ENCODE measurements at regions not wholly inside any gene's neighbourhood (a gene's known extent, or its start where the extent isn't known, plus 50 kb on each side); places are given as distances from the start of the nearest gene placed in this dataset.

DNA sequence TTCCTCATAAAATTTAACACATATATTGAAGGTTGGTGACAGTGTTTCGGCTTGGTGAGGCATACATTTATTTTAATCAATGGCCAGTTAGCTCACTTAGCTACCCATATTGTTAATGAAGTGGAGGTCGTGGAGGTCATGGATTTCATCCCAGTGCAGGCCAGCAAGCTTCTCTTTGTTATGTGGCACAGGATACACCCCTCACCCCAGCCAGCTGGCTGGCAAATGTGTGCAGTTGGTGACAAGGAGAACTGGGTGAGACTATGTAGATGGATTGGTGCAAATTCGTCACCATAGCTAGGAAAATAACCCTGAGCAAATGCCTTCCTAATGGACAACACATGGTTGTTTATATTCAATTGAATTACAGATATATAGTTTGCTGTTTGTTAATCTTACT is 50.5 kb upstream of the FOXP2 start:
- Histone ChIP-seq H3K9me3 (ENCODE audit: control insufficient read depth, insufficient read depth, low read depth, low read length) (no peaks in the 10 kb centered on the region), H4K20me1 (ENCODE audit: control insufficient read depth, extremely low read depth, insufficient read depth, low read length) (no peaks in the 10 kb centered on the region), H3K4me2 (ENCODE audit: extremely low read depth, insufficient read depth, low read length) (no peak overlapping the region), H3K4me3 (replicated peaks in 1 of 4; ENCODE audit: control extremely low read depth in 1 of 4, insufficient read depth in 1 of 4, low read depth in 3 of 4, low read length in 4 of 4) (no peak overlapping the region), H2AFZ (ENCODE audit: low read length) (no peak overlapping the region), H3K27ac (ENCODE audit: insufficient read depth, low read length) (no peak overlapping the region), H3K9ac (ENCODE audit: insufficient read depth, low read length) (no peak overlapping the region), H3K27me3 (ENCODE audit: control insufficient read depth, insufficient read depth, low read length) (no peaks in the 10 kb centered on the region), H3K4me1 (ENCODE audit: control insufficient read depth, extremely low read depth, insufficient read depth, low read length) (no peaks in the 10 kb centered on the region), H3K79me2 (ENCODE audit: control insufficient read depth, insufficient read depth, low read length) (no peaks in the 10 kb centered on the region), H3K36me3 (ENCODE audit: control insufficient read depth, insufficient read depth, low read length) (no peaks in the 10 kb centered on the region)
- DNase-seq (ENCODE audit: low read depth in 2 of 2): no peak
- no peak for TF ChIP-seq EZH2 (IDR thresholded peaks at IDR 0.05; ENCODE audit: low read length, missing control alignments)
- TF ChIP-seq, protein P1, sequence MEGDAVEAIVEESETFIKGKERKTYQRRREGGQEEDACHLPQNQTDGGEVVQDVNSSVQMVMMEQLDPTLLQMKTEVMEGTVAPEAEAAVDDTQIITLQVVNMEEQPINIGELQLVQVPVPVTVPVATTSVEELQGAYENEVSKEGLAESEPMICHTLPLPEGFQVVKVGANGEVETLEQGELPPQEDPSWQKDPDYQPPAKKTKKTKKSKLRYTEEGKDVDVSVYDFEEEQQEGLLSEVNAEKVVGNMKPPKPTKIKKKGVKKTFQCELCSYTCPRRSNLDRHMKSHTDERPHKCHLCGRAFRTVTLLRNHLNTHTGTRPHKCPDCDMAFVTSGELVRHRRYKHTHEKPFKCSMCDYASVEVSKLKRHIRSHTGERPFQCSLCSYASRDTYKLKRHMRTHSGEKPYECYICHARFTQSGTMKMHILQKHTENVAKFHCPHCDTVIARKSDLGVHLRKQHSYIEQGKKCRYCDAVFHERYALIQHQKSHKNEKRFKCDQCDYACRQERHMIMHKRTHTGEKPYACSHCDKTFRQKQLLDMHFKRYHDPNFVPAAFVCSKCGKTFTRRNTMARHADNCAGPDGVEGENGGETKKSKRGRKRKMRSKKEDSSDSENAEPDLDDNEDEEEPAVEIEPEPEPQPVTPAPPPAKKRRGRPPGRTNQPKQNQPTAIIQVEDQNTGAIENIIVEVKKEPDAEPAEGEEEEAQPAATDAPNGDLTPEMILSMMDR (conservative IDR thresholded peaks at IDR 0.05 in 1 of 2, IDR thresholded peaks at IDR 0.05 in 1 of 2; ENCODE audit: low read depth in 1 of 2, low read length in 2 of 2): no peak

DNA sequence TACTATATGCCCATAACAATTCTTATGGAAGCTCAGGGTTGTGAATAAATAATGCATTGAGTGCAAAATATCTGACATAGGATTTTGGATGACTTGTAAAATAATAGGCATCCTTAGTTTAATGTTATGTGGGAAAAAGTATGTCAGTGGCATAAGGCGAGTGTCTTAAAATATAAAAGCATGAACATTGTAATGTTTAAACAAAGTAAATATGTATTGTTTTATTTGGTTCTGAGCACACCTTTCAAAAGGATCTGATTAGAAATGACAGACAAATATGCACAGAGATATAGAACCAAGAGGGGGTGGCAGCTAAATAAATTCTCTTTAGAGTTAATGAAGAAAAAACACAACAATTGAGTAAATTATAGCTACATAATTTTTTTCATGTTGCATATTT is 51.3 kb upstream of the FOXP2 start:
- no peaks in the 10 kb centered on the region for H3K4me1 ChIP-seq (ENCODE audit: control insufficient read depth, extremely low read depth, insufficient read depth, low read length)
- no peak overlapping the region for H3K4me2 ChIP-seq (ENCODE audit: extremely low read depth, insufficient read depth, low read length)
- H2AFZ ChIP-seq (ENCODE audit: low read length): no peak overlapping the region
- no peaks in the 10 kb centered on the region for H3K27me3 ChIP-seq (ENCODE audit: control insufficient read depth, insufficient read depth, low read length)
- H3K79me2 ChIP-seq (ENCODE audit: control insufficient read depth, insufficient read depth, low read length): no peaks in the 10 kb centered on the region
- H3K36me3 ChIP-seq (ENCODE audit: control insufficient read depth, insufficient read depth, low read length): no peaks in the 10 kb centered on the region
- H3K4me3 ChIP-seq (replicated peaks in 1 of 4; ENCODE audit: control extremely low read depth in 1 of 4, insufficient read depth in 1 of 4, low read depth in 3 of 4, low read length in 4 of 4): no peak overlapping the region
- no peak overlapping the region for H3K9ac ChIP-seq (ENCODE audit: insufficient read depth, low read length)
- H4K20me1 ChIP-seq (ENCODE audit: control insufficient read depth, extremely low read depth, insufficient read depth, low read length): no peaks in the 10 kb centered on the region
- H3K9me3 ChIP-seq (ENCODE audit: control insufficient read depth, insufficient read depth, low read depth, low read length): no peaks in the 10 kb centered on the region
- DNase-seq (ENCODE audit: low read depth in 2 of 2): no peak
- H3K27ac ChIP-seq (ENCODE audit: insufficient read depth, low read length): no peak overlapping the region
- TF ChIP-seq, protein P1 (conservative IDR thresholded peaks at IDR 0.05 in 1 of 2, IDR thresholded peaks at IDR 0.05 in 1 of 2; ENCODE audit: low read depth in 1 of 2, low read length in 2 of 2): no peak
- TF ChIP-seq EZH2 (IDR thresholded peaks at IDR 0.05; ENCODE audit: low read length, missing control alignments): no peak

DNA sequence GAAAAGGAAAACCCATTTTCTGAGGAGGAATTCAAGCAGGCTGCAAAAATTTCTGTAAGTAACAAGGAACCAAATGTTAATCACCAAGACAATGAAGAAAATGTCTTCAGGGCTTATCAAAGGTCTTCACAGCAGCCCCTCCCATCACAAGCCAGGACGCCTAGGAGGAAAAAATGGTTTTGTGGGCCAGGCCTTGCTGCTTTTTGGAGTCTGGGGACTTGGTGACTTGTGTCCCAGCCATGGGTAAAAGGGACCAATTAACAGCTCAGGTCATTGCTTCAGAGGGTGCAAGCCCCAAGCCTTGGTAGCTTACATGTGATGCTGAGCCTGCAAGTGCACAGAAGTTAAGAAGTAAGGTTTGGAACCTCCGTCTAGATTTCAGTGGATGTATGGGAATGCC is 55.7 kb upstream of the FOXP2 start:
- H3K79me2 ChIP-seq (ENCODE audit: control insufficient read depth, insufficient read depth, low read length): no peaks in the 10 kb centered on the region
- no peak overlapping the region for H3K4me2 ChIP-seq (ENCODE audit: extremely low read depth, insufficient read depth, low read length)
- H3K4me3 ChIP-seq (replicated peaks in 1 of 4; ENCODE audit: control extremely low read depth in 1 of 4, insufficient read depth in 1 of 4, low read depth in 3 of 4, low read length in 4 of 4): no peak overlapping the region
- H3K4me1 ChIP-seq (ENCODE audit: control insufficient read depth, extremely low read depth, insufficient read depth, low read length): no peaks in the 10 kb centered on the region
- TF ChIP-seq EZH2 (IDR thresholded peaks at IDR 0.05; ENCODE audit: low read length, missing control alignments): no peak
- TF ChIP-seq, protein P1 (conservative IDR thresholded peaks at IDR 0.05 in 1 of 2, IDR thresholded peaks at IDR 0.05 in 1 of 2; ENCODE audit: low read depth in 1 of 2, low read length in 2 of 2): no peak
- H3K27ac ChIP-seq (ENCODE audit: insufficient read depth, low read length): no peak overlapping the region
- DNase-seq (ENCODE audit: low read depth in 2 of 2): no peak
- no peak overlapping the region for H3K9ac ChIP-seq (ENCODE audit: insufficient read depth, low read length)
- H3K9me3 ChIP-seq (ENCODE audit: control insufficient read depth, insufficient read depth, low read depth, low read length): no peaks in the 10 kb centered on the region
- no peaks in the 10 kb centered on the region for H3K36me3 ChIP-seq (ENCODE audit: control insufficient read depth, insufficient read depth, low read length)
- no peaks in the 10 kb centered on the region for H3K27me3 ChIP-seq (ENCODE audit: control insufficient read depth, insufficient read depth, low read length)
- no peak overlapping the region for H2AFZ ChIP-seq (ENCODE audit: low read length)
- no peaks in the 10 kb centered on the region for H4K20me1 ChIP-seq (ENCODE audit: control insufficient read depth, extremely low read depth, insufficient read depth, low read length)
